ENCODE measurements at regions not wholly inside any gene's neighbourhood (a gene's known extent, or its start where the extent isn't known, plus 50 kb on each side); places are given as distances from the start of the nearest gene placed in this dataset.
A peak's percentile ranks its signal among the peaks of the same experiment; 100 is the strongest.
"Not testable (repeated sequence)": the region's sequence is repeated elsewhere in the genome, so short reads cannot be mapped to it uniquely, and the experiment has no call there.

DNA sequence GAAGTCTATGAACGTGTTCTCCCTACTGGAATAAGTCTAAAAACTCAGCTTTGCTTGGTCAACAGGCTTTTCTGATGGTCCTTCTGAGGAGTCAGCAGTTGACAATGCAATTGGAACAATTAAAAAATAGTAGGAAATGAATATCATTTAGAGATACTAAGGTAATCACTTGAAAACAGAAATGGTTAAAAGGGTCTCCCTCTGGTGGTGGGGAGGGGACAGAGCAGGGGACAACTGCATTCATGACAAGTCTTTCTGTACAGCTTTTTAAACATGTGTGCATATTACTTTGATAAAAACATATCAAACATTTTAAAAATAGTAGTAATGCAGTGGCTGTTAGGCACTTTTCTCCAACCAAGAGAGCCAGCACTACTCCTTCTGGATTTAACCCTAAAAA lies 119.9 kb upstream of the FHIT start:
- intact Hi-C loops (cut with DNase I): no loop called here
- Histone ChIP-seq H3K9me3 (no peaks in the 10 kb centered on the region), H3K27ac (no peak overlapping the region), H3K27me3 (no peaks in the 10 kb centered on the region), H3K4me3 (no peak overlapping the region), H3K36me3 (no peaks in the 10 kb centered on the region), H3K4me1 (no peaks in the 10 kb centered on the region)
- WGBS, 2 donors: 76 to 92% methylated on average over 1 of the region's 1 CpG
- no peak for DNase-seq
- no peak for ATAC-seq
- no peak for FAIRE-seq
- TF ChIP-seq, protein P1, sequence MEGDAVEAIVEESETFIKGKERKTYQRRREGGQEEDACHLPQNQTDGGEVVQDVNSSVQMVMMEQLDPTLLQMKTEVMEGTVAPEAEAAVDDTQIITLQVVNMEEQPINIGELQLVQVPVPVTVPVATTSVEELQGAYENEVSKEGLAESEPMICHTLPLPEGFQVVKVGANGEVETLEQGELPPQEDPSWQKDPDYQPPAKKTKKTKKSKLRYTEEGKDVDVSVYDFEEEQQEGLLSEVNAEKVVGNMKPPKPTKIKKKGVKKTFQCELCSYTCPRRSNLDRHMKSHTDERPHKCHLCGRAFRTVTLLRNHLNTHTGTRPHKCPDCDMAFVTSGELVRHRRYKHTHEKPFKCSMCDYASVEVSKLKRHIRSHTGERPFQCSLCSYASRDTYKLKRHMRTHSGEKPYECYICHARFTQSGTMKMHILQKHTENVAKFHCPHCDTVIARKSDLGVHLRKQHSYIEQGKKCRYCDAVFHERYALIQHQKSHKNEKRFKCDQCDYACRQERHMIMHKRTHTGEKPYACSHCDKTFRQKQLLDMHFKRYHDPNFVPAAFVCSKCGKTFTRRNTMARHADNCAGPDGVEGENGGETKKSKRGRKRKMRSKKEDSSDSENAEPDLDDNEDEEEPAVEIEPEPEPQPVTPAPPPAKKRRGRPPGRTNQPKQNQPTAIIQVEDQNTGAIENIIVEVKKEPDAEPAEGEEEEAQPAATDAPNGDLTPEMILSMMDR (IDR thresholded peaks at IDR 0.05): peak in 2 of 4 donors; percentile 10 to 29

DNA sequence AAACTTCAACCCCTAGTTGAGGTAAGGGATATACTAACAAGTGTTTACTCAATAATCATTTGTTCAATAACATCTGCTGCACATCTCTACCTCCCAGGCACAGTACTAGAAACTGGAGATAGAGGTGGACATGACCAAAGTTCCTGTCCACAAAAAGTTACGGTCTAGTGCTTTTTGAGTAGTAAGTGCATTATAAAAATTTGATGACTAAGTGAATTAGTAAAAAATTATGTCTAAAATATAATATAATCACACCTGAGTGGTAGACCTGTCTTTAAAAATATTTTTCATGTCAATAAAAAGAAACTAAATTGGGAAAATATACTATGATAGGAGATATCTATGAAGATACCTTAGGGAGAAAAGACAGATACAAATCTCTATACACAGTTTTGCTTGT lies 121.5 kb upstream of the FHIT start:
- H3K4me3 ChIP-seq: no peak overlapping the region
- 93 to 97% methylated on average over 1 of the region's 1 CpG for WGBS, 2 donors
- FAIRE-seq: no peak
- H3K36me3 ChIP-seq: no peaks in the 10 kb centered on the region
- TF ChIP-seq, protein P1 (IDR thresholded peaks at IDR 0.05): no peak
- H3K27ac ChIP-seq: no peak overlapping the region
- no peaks in the 10 kb centered on the region for H3K9me3 ChIP-seq
- no peak for DNase-seq
- intact Hi-C loops (cut with DNase I): no loop called here
- H3K4me1 ChIP-seq: no peaks in the 10 kb centered on the region
- ATAC-seq: no peak
- no peaks in the 10 kb centered on the region for H3K27me3 ChIP-seq

DNA sequence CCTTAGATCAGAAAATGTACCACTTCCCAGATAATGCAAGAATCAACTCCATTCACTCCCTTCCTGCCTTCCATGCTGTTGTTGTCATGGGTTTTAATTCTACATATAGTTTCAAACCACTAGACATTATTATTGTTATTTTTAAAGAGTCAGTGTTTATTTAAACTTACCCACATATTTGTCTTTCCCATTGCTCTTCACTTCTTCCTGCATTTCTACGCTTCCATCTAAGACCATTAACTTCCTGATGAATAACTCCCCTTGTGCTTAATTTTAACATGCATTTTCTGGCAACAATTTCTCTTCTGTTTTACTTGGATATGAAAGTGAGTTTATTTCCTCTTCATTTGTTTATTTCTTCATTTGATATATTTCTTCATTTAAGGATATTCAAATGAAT lies 127.1 kb upstream of the FHIT start:
- TF ChIP-seq, protein P1 (IDR thresholded peaks at IDR 0.05): no peak
- Histone ChIP-seq H3K4me3 (no peak overlapping the region), H3K9me3 (no peaks in the 10 kb centered on the region), H3K4me1 (no peaks in the 10 kb centered on the region), H3K27ac (no peak overlapping the region), H3K36me3 (no peaks in the 10 kb centered on the region), H3K27me3 (no peaks in the 10 kb centered on the region)
- FAIRE-seq: no peak
- WGBS, 2 donors: 83 to 84% methylated on average over 1 of the region's 1 CpG
- intact Hi-C loops (cut with DNase I): no loop called here
- ATAC-seq: no peak
- DNase-seq: no peak

DNA sequence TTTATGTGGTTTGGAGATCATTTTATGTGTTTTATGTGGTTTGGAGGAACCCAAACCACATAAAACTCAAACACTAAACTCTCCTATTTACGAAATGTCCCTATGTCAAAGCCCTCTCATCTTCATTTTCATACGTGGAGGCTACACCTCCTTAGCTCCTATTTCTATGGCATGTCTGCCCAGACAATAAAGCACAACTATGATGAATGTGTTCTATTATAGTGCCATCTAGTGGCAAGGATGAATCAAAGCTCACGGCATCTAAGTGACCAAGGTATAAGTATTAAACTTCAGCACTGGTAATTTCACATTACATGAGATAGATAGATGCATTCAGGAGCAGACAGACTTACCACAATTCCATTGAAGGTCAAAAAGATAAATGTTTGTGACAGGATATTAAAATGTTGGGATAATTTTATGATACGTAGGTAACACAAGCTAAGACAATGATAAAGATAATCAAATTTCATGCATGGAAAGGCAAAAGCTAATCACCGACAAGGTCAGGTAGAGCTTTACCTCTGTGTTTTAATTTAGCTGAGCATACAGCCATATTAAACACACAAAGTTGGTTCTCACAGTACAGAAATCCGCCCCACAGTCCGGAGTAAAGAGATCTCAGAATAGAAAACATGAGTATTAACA lies 130.6 kb upstream of the FHIT start:
- intact Hi-C loops (cut with DNase I): no loop called here
- no peaks in the 10 kb centered on the region for H3K36me3 ChIP-seq
- DNase-seq: no peak
- 46 to 62% methylated on average over 7 of the region's 7 CpGs for WGBS, 2 donors
- peak; percentile 53 to 84 (median 76) for ATAC-seq
- peaks cover 0 to 3% (median 0%) of the 10 kb centered on the region in 4 donors for H3K27me3 ChIP-seq
- H3K4me1 ChIP-seq: no peaks in the 10 kb centered on the region
- H3K9me3 ChIP-seq: no peaks in the 10 kb centered on the region
- no peak overlapping the region for H3K4me3 ChIP-seq
- no peak overlapping the region for H3K27ac ChIP-seq
- TF ChIP-seq, protein P1 (IDR thresholded peaks at IDR 0.05): peak; percentile 28 to 58 (median 42)
- FAIRE-seq: peak; percentile 72

DNA sequence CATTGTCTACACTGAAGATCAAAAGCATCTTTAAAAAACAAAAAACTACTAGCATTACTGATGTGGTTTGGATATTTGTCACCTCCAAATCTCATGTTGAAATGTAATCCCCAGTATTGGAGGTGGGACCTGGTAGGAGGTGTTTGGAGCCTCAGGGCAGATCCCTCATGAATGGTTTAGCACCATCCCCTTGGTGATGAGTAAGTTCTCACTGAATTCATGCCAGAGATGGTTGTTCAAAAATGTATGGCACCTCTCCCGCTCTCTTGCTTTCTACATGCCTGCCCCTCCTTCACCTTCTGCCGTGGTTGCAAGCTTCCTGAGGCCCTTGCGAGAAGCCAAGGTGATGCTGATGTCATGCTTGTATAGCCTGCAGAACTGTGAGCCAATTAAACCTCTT lies 136.6 kb upstream of the FHIT start:
- no peak overlapping the region for H3K4me3 ChIP-seq
- H3K27ac ChIP-seq: no peak overlapping the region
- DNase-seq (no peak), ATAC-seq (no peak), FAIRE-seq (no peak)
- intact Hi-C loops (cut with DNase I): no loop called here
- H3K36me3 ChIP-seq: no peaks in the 10 kb centered on the region
- H3K27me3 ChIP-seq: peaks cover 0 to 5% (median 0%) of the 10 kb centered on the region in 4 donors
- H3K9me3 ChIP-seq: no peaks in the 10 kb centered on the region
- H3K4me1 ChIP-seq: no peaks in the 10 kb centered on the region
- 73 to 76% methylated on average over 3 of the region's 3 CpGs for WGBS, 2 donors
- TF ChIP-seq, protein P1 (IDR thresholded peaks at IDR 0.05): no peak

DNA sequence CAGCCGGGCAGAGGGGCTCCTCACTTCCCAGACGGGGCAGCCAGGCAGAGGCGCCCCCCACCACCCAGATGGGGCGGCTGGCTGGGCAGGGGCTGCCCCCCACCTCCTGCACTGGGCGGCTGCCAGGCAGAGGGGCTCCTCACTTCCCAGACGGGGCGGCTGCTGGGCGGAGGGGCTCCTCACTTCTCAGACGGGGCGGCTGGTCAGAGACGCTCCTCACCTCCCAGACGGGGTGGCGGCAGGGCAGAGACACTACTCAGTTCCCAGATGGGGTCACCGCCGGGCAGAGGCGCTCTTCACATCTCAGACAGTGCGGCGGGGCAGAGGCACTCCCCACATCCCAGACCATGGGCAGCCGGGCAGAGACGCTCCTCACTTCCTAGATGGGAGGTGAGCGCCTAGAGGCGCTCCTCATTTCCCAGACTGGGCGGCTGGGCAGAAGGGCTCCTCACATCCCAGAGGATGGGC lies 142.3 kb upstream of the FHIT start:
- WGBS, 2 donors: 93 to 97% methylated on average over 23 of the region's 23 CpGs
- H3K36me3 ChIP-seq; H3K27me3 ChIP-seq; H3K27ac ChIP-seq; ATAC-seq; H3K4me3 ChIP-seq; H3K4me1 ChIP-seq; intact Hi-C loops (cut with DNase I); H3K9me3 ChIP-seq; FAIRE-seq: not testable (repeated sequence)
- DNase-seq: peak in 1 of 6 donors; percentile 42

Measured in pancreas (tissue), 10 donors.